ENCODE measurements at regions not wholly inside any gene's neighbourhood (a gene's known extent, or its start where the extent isn't known, plus 50 kb on each side); places are given as distances from the start of the nearest gene placed in this dataset.

DNA sequence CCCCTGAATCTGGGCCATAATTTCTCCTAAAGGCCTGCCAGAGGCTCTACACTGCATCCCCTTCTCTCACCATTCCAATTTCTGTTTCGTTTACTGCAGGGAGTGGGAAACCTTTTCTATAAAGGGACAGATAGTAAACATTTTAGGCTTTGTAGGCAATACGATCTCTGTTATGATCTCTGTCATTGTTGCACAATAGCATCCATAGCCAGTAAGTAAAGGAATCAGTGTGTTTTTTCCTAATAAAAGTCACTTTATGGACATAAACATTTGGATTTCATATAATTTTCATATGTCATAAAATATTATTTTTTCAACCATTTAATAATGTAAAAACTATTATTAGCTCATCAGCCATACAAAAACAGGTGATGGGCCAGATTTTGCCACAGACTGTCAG lies 531.7 kb downstream of the DSC3 start:
- in situ Hi-C loops (cut with MboI; ENCODE audit: low sequenced_read_pairs, unreplicated experiment) = no loop called here
- TF ChIP-seq, protein P1, sequence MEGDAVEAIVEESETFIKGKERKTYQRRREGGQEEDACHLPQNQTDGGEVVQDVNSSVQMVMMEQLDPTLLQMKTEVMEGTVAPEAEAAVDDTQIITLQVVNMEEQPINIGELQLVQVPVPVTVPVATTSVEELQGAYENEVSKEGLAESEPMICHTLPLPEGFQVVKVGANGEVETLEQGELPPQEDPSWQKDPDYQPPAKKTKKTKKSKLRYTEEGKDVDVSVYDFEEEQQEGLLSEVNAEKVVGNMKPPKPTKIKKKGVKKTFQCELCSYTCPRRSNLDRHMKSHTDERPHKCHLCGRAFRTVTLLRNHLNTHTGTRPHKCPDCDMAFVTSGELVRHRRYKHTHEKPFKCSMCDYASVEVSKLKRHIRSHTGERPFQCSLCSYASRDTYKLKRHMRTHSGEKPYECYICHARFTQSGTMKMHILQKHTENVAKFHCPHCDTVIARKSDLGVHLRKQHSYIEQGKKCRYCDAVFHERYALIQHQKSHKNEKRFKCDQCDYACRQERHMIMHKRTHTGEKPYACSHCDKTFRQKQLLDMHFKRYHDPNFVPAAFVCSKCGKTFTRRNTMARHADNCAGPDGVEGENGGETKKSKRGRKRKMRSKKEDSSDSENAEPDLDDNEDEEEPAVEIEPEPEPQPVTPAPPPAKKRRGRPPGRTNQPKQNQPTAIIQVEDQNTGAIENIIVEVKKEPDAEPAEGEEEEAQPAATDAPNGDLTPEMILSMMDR (IDR thresholded peaks at IDR 0.05; ENCODE audit: borderline replicate concordance, control extremely low read depth, extremely low read depth, insufficient read depth, missing control alignments) = no peak
- no peak for DNase-seq (ENCODE audit: low spot score)

DNA sequence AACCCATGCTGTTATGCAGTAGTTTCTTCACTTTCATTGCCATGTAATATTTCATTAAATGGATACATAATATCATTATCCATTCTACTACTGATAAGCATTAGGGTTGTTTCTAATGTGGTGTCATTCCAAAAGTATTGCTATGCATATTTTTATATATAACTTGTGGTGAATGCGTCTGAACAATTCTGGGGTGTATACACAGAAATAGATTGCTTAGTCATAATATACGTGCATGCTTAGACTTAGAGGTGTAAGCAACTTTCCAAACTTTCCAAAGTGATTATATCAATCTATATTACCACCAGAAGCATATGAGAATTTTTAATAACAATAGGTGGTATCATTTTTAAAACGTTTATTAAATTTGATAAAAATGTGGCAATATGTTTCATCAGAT lies 540.9 kb downstream of the DSC3 start:
- no peak for DNase-seq (ENCODE audit: low spot score)
- in situ Hi-C loops (cut with MboI; ENCODE audit: low sequenced_read_pairs, unreplicated experiment) = no loop called here

DNA sequence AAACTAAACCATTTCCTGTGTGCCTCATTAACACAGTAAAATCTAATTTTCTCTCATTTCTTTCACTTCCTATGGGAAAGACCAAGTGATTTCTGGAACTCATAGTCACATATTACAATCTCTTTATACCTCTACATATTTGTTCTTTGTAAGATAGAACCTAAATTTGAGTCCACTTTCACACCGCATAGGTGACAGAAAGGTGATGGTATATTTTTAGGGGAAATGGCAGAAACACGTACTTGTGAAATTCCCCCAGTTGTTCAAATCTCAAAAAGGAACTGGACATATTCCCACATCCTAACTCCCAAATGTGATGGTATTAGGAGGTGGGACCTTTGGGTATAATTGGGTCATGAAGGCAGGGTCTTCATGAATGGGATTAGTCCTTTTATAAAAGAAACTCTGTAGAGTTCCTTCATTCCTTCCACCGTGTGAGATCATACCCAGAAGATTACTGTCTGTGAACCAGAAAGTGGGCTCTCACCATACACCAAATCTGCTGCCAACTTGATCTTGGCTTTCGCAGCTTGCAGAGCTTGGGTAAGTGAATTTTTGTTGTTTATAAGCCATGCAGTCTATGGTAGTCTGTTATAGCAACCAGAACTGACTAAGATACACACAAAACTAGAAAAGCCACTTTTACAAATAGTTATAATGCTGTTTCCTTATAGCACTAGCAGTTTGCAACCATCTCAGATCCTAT lies 542.1 kb downstream of the DSC3 start:
- no peak for DNase-seq (ENCODE audit: low spot score)
- TF ChIP-seq, protein P1 (IDR thresholded peaks at IDR 0.05; ENCODE audit: borderline replicate concordance, control extremely low read depth, extremely low read depth, insufficient read depth, missing control alignments) = no peak
- in situ Hi-C loops (cut with MboI; ENCODE audit: low sequenced_read_pairs, unreplicated experiment) = no loop called here

More for the DNA sequence above, 540.9 kb downstream of the DSC3 start:
- TF ChIP-seq, protein P1 (IDR thresholded peaks at IDR 0.05; ENCODE audit: borderline replicate concordance, control extremely low read depth, extremely low read depth, insufficient read depth, missing control alignments) = no peak

DNA sequence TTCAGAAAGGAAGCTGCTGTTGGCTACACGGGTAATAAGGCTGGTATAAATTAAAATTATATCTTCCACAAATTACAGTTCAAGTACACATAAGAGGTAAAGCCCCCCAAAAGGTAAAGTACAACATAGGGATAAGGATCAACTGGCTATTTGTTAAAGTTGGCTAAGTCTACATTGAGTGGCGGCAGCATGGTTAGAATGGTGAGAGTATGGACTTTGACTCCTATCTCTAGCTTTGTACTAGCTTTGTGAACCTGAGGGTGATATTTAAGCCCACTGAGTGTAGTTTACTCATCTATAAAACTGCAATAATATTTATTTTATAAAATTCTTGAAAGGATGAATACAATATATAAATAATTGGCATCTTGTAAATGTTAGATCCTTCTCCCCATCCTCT lies 542.8 kb downstream of the DSC3 start:
- TF ChIP-seq, protein P1 (IDR thresholded peaks at IDR 0.05; ENCODE audit: borderline replicate concordance, control extremely low read depth, extremely low read depth, insufficient read depth, missing control alignments) = no peak
- no peak for DNase-seq (ENCODE audit: low spot score)
- in situ Hi-C loops (cut with MboI; ENCODE audit: low sequenced_read_pairs, unreplicated experiment) = no loop called here

DNA sequence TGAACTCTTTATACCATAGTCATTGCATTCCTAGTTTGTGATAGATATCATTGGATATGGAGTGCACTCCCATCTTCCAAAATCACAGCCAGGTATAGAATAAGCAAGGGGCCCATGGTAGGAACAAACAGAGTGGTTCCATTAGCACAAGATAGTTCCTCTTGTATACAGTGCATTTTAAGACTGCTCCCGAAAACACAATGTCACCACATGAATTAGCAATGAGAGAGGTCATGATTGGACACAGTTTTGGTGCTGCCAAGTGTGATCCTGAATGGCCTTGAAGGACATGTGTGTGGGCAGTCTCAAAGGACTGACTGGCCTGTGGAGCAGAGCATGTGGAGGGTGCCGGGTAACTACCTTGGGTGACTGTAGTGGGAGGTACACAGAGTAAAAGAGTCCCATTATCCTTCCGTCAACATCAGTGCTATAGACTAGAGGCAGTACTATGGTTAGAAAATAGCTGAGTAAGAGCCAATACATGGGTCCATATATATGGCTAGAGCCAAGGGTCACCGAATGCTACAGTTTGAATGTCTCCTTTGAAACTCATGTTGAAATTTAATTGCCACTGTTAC lies 549.9 kb downstream of the DSC3 start:
- TF ChIP-seq, protein P1 (IDR thresholded peaks at IDR 0.05; ENCODE audit: borderline replicate concordance, control extremely low read depth, extremely low read depth, insufficient read depth, missing control alignments) = no peak
- no peak for DNase-seq (ENCODE audit: low spot score)
- in situ Hi-C loops (cut with MboI; ENCODE audit: low sequenced_read_pairs, unreplicated experiment) = no loop called here

DNA sequence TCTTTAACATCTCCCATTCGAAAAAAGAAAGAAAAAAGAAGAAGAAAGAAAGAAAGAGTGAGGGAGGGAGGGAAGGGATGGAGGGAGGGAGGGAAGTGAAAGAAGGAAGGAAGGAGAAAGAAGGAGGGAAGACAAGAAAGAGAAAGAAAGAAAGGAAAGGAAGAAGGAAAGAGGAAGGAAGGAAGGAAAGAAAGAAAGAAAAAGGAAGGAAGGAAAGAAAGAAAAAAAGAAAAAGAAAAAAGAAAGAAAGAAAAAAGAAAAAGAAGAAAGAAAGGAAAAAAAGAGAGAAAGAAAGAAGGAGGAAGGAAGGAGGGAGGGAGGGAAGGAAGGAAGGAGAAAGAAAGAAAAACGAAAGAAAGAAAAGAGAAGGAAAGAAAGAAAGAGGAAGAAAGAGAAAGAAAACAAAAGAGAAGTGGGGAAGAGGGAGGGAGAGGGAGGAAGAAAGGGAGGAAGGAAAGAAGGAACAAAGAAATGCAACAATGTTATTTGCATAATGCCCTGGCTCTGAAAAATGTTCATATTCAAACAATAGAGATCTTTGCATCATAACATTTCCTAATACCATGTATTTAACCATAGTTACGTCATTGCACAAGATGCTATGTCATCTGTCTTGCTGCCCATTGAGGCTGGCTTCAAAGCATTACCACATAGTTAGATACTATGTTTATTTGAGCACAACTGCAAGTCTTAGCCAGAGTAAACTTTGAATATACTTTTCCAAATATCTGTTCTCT lies 550.6 kb downstream of the DSC3 start:
- TF ChIP-seq, protein P1 (IDR thresholded peaks at IDR 0.05; ENCODE audit: borderline replicate concordance, control extremely low read depth, extremely low read depth, insufficient read depth, missing control alignments) = no peak
- no peak for DNase-seq (ENCODE audit: low spot score)

More for the DNA sequence above, 550.6 kb downstream of the DSC3 start:
- in situ Hi-C loops (cut with MboI; ENCODE audit: low sequenced_read_pairs, unreplicated experiment) = no loop called here
